Sigmoid colon (tissue), 6 donors: ENCODE measurements at regions not wholly inside any gene's neighbourhood (a gene's known extent, or its start where the extent isn't known, plus 50 kb on each side); places are given as distances from the start of the nearest gene placed in this dataset.

Source experiments
- DNase-seq: peaks from one replicate; pipeline ENCODE4 v3.0.0-alpha.2; 2019
- H3K27ac ChIP-seq, 4 donors: fragments of 200-600 bp; sonication (generic); one replicate each; pipeline ENCODE4 v1.5.1; 2016 to 2019; ENCODE audit warnings: mild to moderate bottlenecking in 1 of 4
- H3K27me3 ChIP-seq, 3 donors: fragments of 200-600 bp; sonication (generic); one replicate each; pipeline ENCODE4 v1.5.1; 2019; ENCODE audit warnings: mild to moderate bottlenecking in 1 of 3
- H3K36me3 ChIP-seq, 4 donors: fragments of 200-600 bp; sonication (generic); one replicate each; pipeline ENCODE4 v1.5.1; 2016 to 2019
- H3K4me1 ChIP-seq, 4 donors: fragments of 200-600 bp; sonication (generic); one replicate each; pipeline ENCODE4 v1.5.1; 2017 to 2019
- H3K4me3 ChIP-seq, 4 donors: fragments of 200-600 bp; sonication (generic); one replicate each; pipeline ENCODE4 v1.5.1; 2017 to 2019; ENCODE audit warnings: mild to moderate bottlenecking in 2 of 4, moderate library complexity in 1 of 4
- H3K9me3 ChIP-seq, 4 donors: fragments of 200-600 bp in 3 of 4; sonication (generic) in 3 of 4; one replicate each; pipeline versions ENCODE4 v1.5.1 to v1.6.1; 2013 to 2019
- EP300 ChIP-seq, 4 donors: sonication (generic); formaldehyde crosslinking; IDR thresholded peaks; one replicate each; pipeline ENCODE4 v1.6.1; 2017; ENCODE audit warnings: antibody characterized with exemption in 4 of 4
- POLR2A ChIP-seq, 2 donors: fragments of 450-650 bp; IDR thresholded peaks; one replicate each; pipeline ENCODE4 v1.6.1; 2016; ENCODE audit warnings: antibody characterized with exemption in 2 of 2, mild to moderate bottlenecking in 2 of 2, moderate library complexity in 2 of 2
- POLR2AphosphoS5 ChIP-seq, 4 donors: sonication (generic); formaldehyde crosslinking; IDR thresholded peaks; one replicate each; pipeline ENCODE4 v1.6.1; 2017; ENCODE audit warnings: antibody characterized with exemption in 4 of 4
- WGBS, 2 donors: extraction: QIAGEN DNeasy Blood & Tissue Kit; methylation state at CpG; one replicate each; pipeline ENCODE4 v1.1.7; 2013; 5-methylcytosine and 5-hydroxymethylcytosine counted together
- intact Hi-C: fragments of 100-400 bp; cut with DNase I; formaldehyde crosslinking; loops from one replicate; pipeline ENCODE4 v1.15.1; 2023
- TF ChIP-seq, protein P1 (sequence below), 4 experiments: fragments of 450-650 bp in 3 of 4; fragments of 200-600 bp in 1 of 4; IDR thresholded peaks; one replicate each; pipeline ENCODE4 v1.5.1; 2016 to 2019; ENCODE audit warnings: antibody characterized with exemption in 4 of 4, mild to moderate bottlenecking in 3 of 4, moderate library complexity in 2 of 4
- donor health status: healthy with polysubstance abuse.
- donor health status: healthy.

DNA sequence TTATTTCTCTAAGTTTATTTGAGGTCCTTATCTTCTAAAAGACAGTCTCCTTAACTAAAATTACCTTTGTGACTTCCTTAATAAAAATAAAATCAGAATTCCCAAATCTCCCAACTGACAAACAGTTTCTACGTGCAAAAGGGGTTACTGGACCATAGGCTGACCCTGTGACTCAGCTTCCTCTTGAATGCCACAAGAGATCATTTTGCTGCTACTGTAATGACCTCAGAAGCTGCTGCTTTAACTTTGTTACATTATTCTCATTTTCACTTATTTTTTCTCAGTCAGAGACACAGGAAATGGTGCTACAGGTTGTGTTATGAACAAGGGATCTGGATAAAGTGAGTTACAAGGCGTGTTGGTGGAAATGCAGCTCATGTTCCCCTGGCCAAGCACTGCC is 132.2 kb upstream of the TMTC2 start:
- intact Hi-C loops = no loop called here
- 54 to 71% methylated on average over 2 of the region's 2 CpGs for WGBS, 2 donors
- Histone ChIP-seq H3K4me1 (no peaks in the 10 kb centered on the region), H3K27me3 (no peaks in the 10 kb centered on the region), H3K4me3 (no peak overlapping the region), H3K9me3 (peaks cover 0 to 4% (median 1%) of the 10 kb centered on the region in 4 donors), H3K36me3 (no peaks in the 10 kb centered on the region), H3K27ac (no peak overlapping the region)
- no peak for DNase-seq
- no peak for TF ChIP-seq EP300 (IDR thresholded peaks at IDR 0.05)
- TF ChIP-seq, protein P1, sequence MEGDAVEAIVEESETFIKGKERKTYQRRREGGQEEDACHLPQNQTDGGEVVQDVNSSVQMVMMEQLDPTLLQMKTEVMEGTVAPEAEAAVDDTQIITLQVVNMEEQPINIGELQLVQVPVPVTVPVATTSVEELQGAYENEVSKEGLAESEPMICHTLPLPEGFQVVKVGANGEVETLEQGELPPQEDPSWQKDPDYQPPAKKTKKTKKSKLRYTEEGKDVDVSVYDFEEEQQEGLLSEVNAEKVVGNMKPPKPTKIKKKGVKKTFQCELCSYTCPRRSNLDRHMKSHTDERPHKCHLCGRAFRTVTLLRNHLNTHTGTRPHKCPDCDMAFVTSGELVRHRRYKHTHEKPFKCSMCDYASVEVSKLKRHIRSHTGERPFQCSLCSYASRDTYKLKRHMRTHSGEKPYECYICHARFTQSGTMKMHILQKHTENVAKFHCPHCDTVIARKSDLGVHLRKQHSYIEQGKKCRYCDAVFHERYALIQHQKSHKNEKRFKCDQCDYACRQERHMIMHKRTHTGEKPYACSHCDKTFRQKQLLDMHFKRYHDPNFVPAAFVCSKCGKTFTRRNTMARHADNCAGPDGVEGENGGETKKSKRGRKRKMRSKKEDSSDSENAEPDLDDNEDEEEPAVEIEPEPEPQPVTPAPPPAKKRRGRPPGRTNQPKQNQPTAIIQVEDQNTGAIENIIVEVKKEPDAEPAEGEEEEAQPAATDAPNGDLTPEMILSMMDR (IDR thresholded peaks at IDR 0.05) = no peak
- TF ChIP-seq POLR2A (IDR thresholded peaks at IDR 0.05) = no peak
- no peak for TF ChIP-seq POLR2AphosphoS5 (IDR thresholded peaks at IDR 0.05)

DNA sequence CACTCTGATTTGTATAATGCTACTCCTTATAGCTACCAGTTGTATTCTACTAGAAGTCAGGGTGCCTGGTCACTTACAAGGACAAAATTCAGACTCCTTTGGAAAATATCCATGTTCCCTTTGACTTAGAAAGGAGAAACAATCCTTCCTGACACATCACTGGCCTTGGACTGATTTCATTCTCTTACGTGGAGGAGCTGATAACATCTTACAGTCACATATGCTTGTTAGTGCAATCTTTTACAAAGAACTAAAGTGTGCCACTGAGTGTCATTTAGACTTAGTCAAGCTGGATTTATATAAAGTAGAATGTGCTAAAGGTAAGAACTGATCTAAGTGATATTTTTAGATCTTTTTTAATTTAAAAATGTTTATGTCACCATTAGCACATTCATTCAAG is 131.0 kb upstream of the TMTC2 start:
- intact Hi-C loops = no loop called here
- 31 to 38% methylated on average over 1 of the region's 1 CpG for WGBS, 2 donors
- Histone ChIP-seq H3K36me3 (no peaks in the 10 kb centered on the region), H3K9me3 (peaks cover 0 to 4% (median 1%) of the 10 kb centered on the region in 4 donors), H3K4me1 (no peaks in the 10 kb centered on the region), H3K4me3 (no peak overlapping the region), H3K27me3 (no peaks in the 10 kb centered on the region), H3K27ac (no peak overlapping the region)
- no peak for DNase-seq
- TF ChIP-seq POLR2A (IDR thresholded peaks at IDR 0.05) (no peak), EP300 (IDR thresholded peaks at IDR 0.05) (no peak)

DNA sequence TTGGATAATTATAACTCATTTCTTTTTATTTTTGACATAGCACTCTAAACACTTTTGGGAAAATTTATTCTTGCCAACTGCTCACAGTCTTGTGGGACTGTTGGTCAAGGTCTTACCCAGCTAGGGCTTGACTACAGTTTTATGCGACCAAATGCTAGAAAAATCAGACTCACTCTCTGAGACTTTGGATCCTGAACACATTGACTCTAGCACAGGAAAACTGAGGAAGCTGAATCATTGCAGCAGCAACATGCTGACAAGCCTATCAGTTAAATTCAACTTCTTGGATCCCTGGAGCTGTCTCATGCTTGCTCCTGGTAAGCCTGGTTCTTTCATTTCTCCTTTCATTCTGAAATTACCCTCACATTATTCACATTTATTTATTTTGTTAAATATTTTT is 120.7 kb upstream of the TMTC2 start:
- no peaks in the 10 kb centered on the region for H3K9me3 ChIP-seq
- H3K4me3 ChIP-seq = no peak overlapping the region
- intact Hi-C loops = no loop called here
- no peaks in the 10 kb centered on the region for H3K27me3 ChIP-seq
- TF ChIP-seq, protein P1 (IDR thresholded peaks at IDR 0.05) = no peak
- no peak for TF ChIP-seq EP300 (IDR thresholded peaks at IDR 0.05)
- no peak for TF ChIP-seq POLR2A (IDR thresholded peaks at IDR 0.05)
- TF ChIP-seq POLR2AphosphoS5 (IDR thresholded peaks at IDR 0.05) = no peak
- H3K4me1 ChIP-seq = no peaks in the 10 kb centered on the region
- WGBS, 2 donors = 55 to 92% methylated on average over 1 of the region's 1 CpG
- no peak for DNase-seq
- no peak overlapping the region for H3K27ac ChIP-seq
- no peaks in the 10 kb centered on the region for H3K36me3 ChIP-seq

DNA sequence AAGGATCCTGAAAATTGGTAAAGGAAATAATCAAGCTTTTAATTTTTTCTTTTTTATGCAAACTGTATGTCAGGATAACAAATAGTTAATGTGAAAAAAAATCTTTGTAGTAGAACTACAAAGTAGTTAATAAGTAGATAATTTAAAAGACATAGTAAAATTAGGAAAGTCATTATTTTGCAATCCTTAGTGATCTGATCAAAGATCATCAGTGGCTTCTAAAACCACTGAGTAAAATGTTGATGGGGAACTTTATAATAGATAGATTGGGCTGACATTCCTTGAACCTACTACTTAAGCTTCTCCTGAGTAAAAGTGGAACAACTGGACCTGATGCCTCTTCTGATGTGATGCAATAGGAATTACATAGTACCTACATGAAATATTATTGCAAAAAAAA is 119.0 kb upstream of the TMTC2 start:
- intact Hi-C loops = no loop called here
- Histone ChIP-seq H3K27me3 (no peaks in the 10 kb centered on the region), H3K27ac (no peak overlapping the region), H3K9me3 (no peaks in the 10 kb centered on the region), H3K4me1 (no peaks in the 10 kb centered on the region), H3K36me3 (no peaks in the 10 kb centered on the region), H3K4me3 (no peak overlapping the region)
- DNase-seq = no peak
- TF ChIP-seq EP300 (IDR thresholded peaks at IDR 0.05) = no peak
- TF ChIP-seq, protein P1 (IDR thresholded peaks at IDR 0.05) = no peak
- TF ChIP-seq POLR2AphosphoS5 (IDR thresholded peaks at IDR 0.05) = no peak
- TF ChIP-seq POLR2A (IDR thresholded peaks at IDR 0.05) = no peak

DNA sequence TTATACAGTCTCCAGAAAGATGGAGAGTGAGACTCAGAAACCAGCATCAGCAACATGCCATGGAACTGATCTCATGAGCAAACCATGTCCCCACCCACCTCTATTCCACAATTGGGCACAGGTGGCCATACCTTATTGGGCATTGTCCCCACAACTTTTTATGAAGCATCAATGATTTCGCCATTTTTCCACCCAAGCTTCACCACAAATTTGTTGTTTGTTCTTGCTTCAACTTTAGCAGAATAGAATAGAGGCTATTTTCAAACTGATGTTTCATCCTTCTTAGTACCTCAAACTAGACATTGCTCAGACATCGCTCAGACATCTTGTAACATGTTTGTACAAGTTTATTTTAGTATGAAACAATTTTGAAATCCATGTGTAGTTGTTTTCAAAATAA is 112.5 kb upstream of the TMTC2 start:
- Histone ChIP-seq H3K4me1 (no peaks in the 10 kb centered on the region), H3K27ac (no peak overlapping the region), H3K4me3 (no peak overlapping the region), H3K36me3 (no peaks in the 10 kb centered on the region), H3K9me3 (no peaks in the 10 kb centered on the region), H3K27me3 (no peaks in the 10 kb centered on the region)
- 69 to 74% methylated on average over 2 of the region's 2 CpGs for WGBS, 2 donors
- TF ChIP-seq POLR2AphosphoS5 (IDR thresholded peaks at IDR 0.05) (no peak), POLR2A (IDR thresholded peaks at IDR 0.05) (no peak), EP300 (IDR thresholded peaks at IDR 0.05) (no peak)
- TF ChIP-seq, protein P1 (IDR thresholded peaks at IDR 0.05) = no peak
- DNase-seq = no peak
- intact Hi-C loops = no loop called here
